H9 (cell line): ENCODE measurements at regions not wholly inside any gene's neighbourhood (a gene's known extent, or its start where the extent isn't known, plus 50 kb on each side); places are given as distances from the start of the nearest gene placed in this dataset.

Experiments used
- DNase-seq: peaks from one replicate; pipeline ENCODE4 v3.0.0-alpha.2; 2017
- H2AFZ ChIP-seq: one replicate; pipeline ENCODE4 v1.6.1; 2013; ENCODE audit warnings: mild to moderate bottlenecking, low read length, control low read depth, moderate library complexity
- H2AK5ac ChIP-seq: 2 replicates; pipeline ENCODE4 v1.6.1; 2013; ENCODE audit warnings: low read length, control low read depth, mixed read lengths; ENCODE audit not compliant: insufficient read length
- H2BK120ac ChIP-seq: one replicate; pipeline ENCODE4 v1.6.1; 2013; ENCODE audit warnings: low read depth, mild to moderate bottlenecking, low read length, control low read depth, inconsistent platforms; ENCODE audit not compliant: poor library complexity, severe bottlenecking
- H2BK12ac ChIP-seq: 2 replicates; pipeline ENCODE4 v1.6.1; 2013; ENCODE audit warnings: low read length, control low read depth, mixed read lengths, low read depth; ENCODE audit not compliant: insufficient read length
- H2BK15ac ChIP-seq: 2 replicates; pipeline ENCODE4 v1.6.1; 2013; ENCODE audit warnings: low read depth, low read length, control low read depth
- H2BK20ac ChIP-seq: one replicate; pipeline ENCODE4 v1.6.1; 2013; ENCODE audit warnings: low read depth, mild to moderate bottlenecking, low read length, control low read depth, inconsistent platforms; ENCODE audit not compliant: poor library complexity, severe bottlenecking
- H2BK5ac ChIP-seq: 2 replicates; pipeline ENCODE4 v1.6.1; 2013; ENCODE audit warnings: low read length, control low read depth, mixed read lengths; ENCODE audit not compliant: insufficient read length
- H3K14ac ChIP-seq: 2 replicates; pipeline ENCODE4 v1.6.1; 2013; ENCODE audit warnings: low read length, control low read depth; ENCODE audit not compliant: insufficient read depth
- H3K18ac ChIP-seq: 2 replicates; pipeline ENCODE4 v1.6.1; 2013; ENCODE audit warnings: low read depth, mild to moderate bottlenecking, mixed read lengths, low read length, control low read depth; ENCODE audit not compliant: insufficient read length
- H3K23ac ChIP-seq: 2 replicates; pipeline ENCODE4 v1.6.1; 2013; ENCODE audit warnings: low read length, control low read depth, mixed read lengths, low read depth; ENCODE audit not compliant: insufficient read length
- H3K23me2 ChIP-seq: 2 replicates; pipeline ENCODE4 v1.6.1; 2013; ENCODE audit warnings: low read depth, mild to moderate bottlenecking, mixed read lengths, low read length, control low read depth; ENCODE audit not compliant: insufficient read length, poor library complexity, severe bottlenecking
- H3K27ac ChIP-seq: 2 replicates; pipeline ENCODE4 v1.5.1; 2013; ENCODE audit warnings: low read length, control low read depth, mixed read lengths, low read depth; ENCODE audit not compliant: insufficient read length
- H3K27me3 ChIP-seq: 2 replicates; pipeline ENCODE4 v1.6.1; 2013; ENCODE audit warnings: low read length, control low read depth, inconsistent platforms; ENCODE audit not compliant: insufficient read depth
- H3K4ac ChIP-seq: 2 replicates; pipeline ENCODE4 v1.6.1; 2013; ENCODE audit warnings: low read depth, mild to moderate bottlenecking, control low read depth, inconsistent platforms, low read length, moderate library complexity
- H3K4me1 ChIP-seq: 2 replicates; pipeline ENCODE4 v1.6.1; 2013; ENCODE audit warnings: low read length, control low read depth, inconsistent platforms; ENCODE audit not compliant: insufficient read depth
- H3K4me2 ChIP-seq: 2 replicates; pipeline ENCODE4 v1.6.1; 2013; ENCODE audit warnings: low read length, control low read depth, mixed read lengths; ENCODE audit not compliant: insufficient read length, insufficient read depth
- H3K56ac ChIP-seq: 2 replicates; pipeline ENCODE4 v1.6.1; 2013; ENCODE audit warnings: low read depth, mild to moderate bottlenecking, mixed read lengths, low read length, control low read depth; ENCODE audit not compliant: insufficient read length
- H3K79me1 ChIP-seq: 2 replicates; pipeline ENCODE4 v1.6.1; 2013; ENCODE audit warnings: low read depth, mild to moderate bottlenecking, moderate library complexity, low read length, control low read depth, inconsistent platforms; ENCODE audit not compliant: insufficient read depth, poor library complexity, severe bottlenecking
- H3K79me2 ChIP-seq: 2 replicates; pipeline ENCODE4 v1.6.1; 2013; ENCODE audit warnings: low read length, control low read depth, inconsistent platforms; ENCODE audit not compliant: insufficient read depth
- H3K9ac ChIP-seq: 2 replicates; pipeline ENCODE4 v1.6.1; 2013; ENCODE audit warnings: low read length, control low read depth, mixed read lengths; ENCODE audit not compliant: insufficient read length; ENCODE audit errors: extremely low read depth
- H3K9me3 ChIP-seq: one replicate; pipeline ENCODE4 v1.6.1; 2013; ENCODE audit warnings: low read depth, low read length, inconsistent platforms; ENCODE audit not compliant: control insufficient read depth
- H3T11ph ChIP-seq: one replicate; pipeline ENCODE4 v1.6.1; 2013; ENCODE audit warnings: mild to moderate bottlenecking, low read length, control low read depth, inconsistent platforms
- H4K20me1 ChIP-seq: one replicate; pipeline ENCODE4 v1.6.1; 2013; ENCODE audit not compliant: control insufficient read depth, insufficient read length, insufficient read depth
- H4K5ac ChIP-seq: 2 replicates; pipeline ENCODE4 v1.6.1; 2013; ENCODE audit warnings: low read depth, mild to moderate bottlenecking, mixed read lengths, low read length, control low read depth; ENCODE audit not compliant: insufficient read length
- H4K8ac ChIP-seq: replicated peaks from 2 replicates; pipeline ENCODE4 v1.6.1; 2013; ENCODE audit warnings: low read length, control low read depth, mixed read lengths, low read depth; ENCODE audit not compliant: insufficient read length
- H4K91ac ChIP-seq: 2 replicates; pipeline ENCODE4 v1.6.1; 2013; ENCODE audit warnings: low read depth, mild to moderate bottlenecking, moderate library complexity, mixed read lengths, low read length, control low read depth; ENCODE audit not compliant: insufficient read length
- H3K27ac Mint-ChIP-seq, 3 experiments: 2 replicates in 2 of 3; 3 replicates in 1 of 3; pipeline ENCODE4 v1.8.0; 2020 to 2021; ENCODE audit warnings: mixed read lengths in 3 of 3, mild to moderate bottlenecking in 1 of 3, moderate library complexity in 1 of 3
- H3K27me3 Mint-ChIP-seq: 2 replicates; pipeline ENCODE4 v1.8.0; 2021; ENCODE audit warnings: low read depth, mild to moderate bottlenecking, moderate library complexity, mixed read lengths
- H3K36me3 Mint-ChIP-seq, 3 experiments: 2 replicates in 2 of 3; 3 replicates in 1 of 3; pipeline ENCODE4 v1.8.0; 2020 to 2021; ENCODE audit warnings: low read depth in 3 of 3, mixed read lengths in 3 of 3; ENCODE audit not compliant: insufficient read depth in 1 of 3
- H3K4me1 Mint-ChIP-seq, 2 experiments: 2 replicates each; pipeline ENCODE4 v1.8.0; 2020; ENCODE audit warnings: mixed read lengths in 2 of 2
- H3K4me3 Mint-ChIP-seq, 2 experiments: 2 replicates in 1 of 2; 3 replicates in 1 of 2; pipeline ENCODE4 v1.8.0; 2020 to 2021; ENCODE audit warnings: mild to moderate bottlenecking in 2 of 2, mixed read lengths in 2 of 2, moderate library complexity in 1 of 2
- H3K9me3 Mint-ChIP-seq, 2 experiments: 2 replicates in 1 of 2; 3 replicates in 1 of 2; pipeline ENCODE4 v1.8.0; 2020; ENCODE audit warnings: mild to moderate bottlenecking in 2 of 2, mixed read lengths in 2 of 2, moderate library complexity in 1 of 2
- WGBS: extraction: QIAGEN DNeasy Blood & Tissue Kit; methylation state at CpG from one replicate; pipeline ENCODE4 v1.1.7; 2013; ENCODE audit warnings: missing lambda C conversion rate, low lambda C conversion rate, mixed read lengths; ENCODE audit not compliant: insufficient read length; ENCODE audit errors: extremely low coverage; 5-methylcytosine and 5-hydroxymethylcytosine counted together
- TF ChIP-seq, protein P1 (sequence below): fragments of 200-600 bp; sonication (generic); conservative IDR thresholded peaks from 3 replicates; pipeline ENCODE4 v1.8.0; 2021; ENCODE audit warnings: antibody characterized with exemption, mild to moderate bottlenecking

DNA sequence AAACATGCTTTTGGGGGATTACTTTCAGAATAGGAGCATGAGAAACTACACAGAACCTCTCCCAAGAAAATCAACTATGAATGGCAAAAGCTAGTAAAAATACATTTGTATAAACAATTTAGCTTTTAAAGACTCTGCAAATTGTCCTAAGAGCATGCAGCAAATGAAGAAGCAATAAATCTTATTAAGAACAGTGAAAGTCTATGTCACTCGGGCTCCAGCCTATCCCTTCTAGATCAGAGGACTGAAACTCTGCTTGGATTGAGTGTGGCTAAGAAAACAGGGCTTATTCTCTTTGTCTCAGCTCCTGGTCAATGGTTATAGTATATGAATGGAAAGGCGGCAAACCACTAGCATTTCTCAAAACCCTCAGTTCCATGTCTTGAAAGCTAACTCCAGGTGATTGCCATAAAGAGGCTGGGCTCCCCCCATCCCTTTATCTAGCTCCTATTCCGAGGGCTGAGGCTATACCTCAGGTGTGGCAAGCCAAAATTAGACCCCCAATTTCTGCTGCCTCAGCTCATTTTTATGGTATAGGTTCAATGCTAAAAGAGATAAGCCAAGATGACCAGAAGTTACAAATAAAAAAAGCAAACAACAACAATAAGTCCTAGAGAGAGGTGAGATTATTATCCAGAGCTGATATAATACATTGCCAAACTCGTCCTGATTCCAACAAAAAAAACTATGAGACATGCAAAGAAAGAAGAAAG, 953.2 kb downstream of the SLITRK6 start:
- Mint-ChIP-seq H3K4me1 (no peaks in the 10 kb centered on the region; a peak in 1 of 4 replicates), H3K9me3 (peaks cover 6% of the 10 kb centered on the region in 2 experiments; a peak in 3 of 5 replicates), H3K4me3 (no peak overlapping the region), H3K27me3 (no peaks in the 10 kb centered on the region), H3K36me3 (peaks cover 0 to 10% (median 2%) of the 10 kb centered on the region in 3 experiments; a peak in 3 of 7 replicates), H3K27ac (no peak overlapping the region)
- Histone ChIP-seq H2BK12ac (no peak overlapping the region), H3K27me3 (no peaks in the 10 kb centered on the region), H3K18ac (no peak overlapping the region), H3K4me2 (no peak overlapping the region), H3K27ac (no peak overlapping the region), H3K4ac (no peak overlapping the region), H2BK120ac (no peak overlapping the region), H3T11ph (no peak overlapping the region), H3K4me1 (no peaks in the 10 kb centered on the region), H3K23ac (no peak overlapping the region), H2BK20ac (no peak overlapping the region), H4K91ac (no peak overlapping the region), H2AFZ (no peak overlapping the region), H3K14ac (no peak overlapping the region), H3K9ac (no peak overlapping the region), H2BK5ac (no peak overlapping the region), H4K8ac (no peak overlapping the region), H3K79me2 (no peaks in the 10 kb centered on the region), H3K9me3 (no peaks in the 10 kb centered on the region), H2BK15ac (no peak overlapping the region), H3K79me1 (no peaks in the 10 kb centered on the region), H4K5ac (no peak overlapping the region), H4K20me1 (no peaks in the 10 kb centered on the region), H3K56ac (no peak overlapping the region), H3K23me2 (no peaks in the 10 kb centered on the region), H2AK5ac (no peak overlapping the region)
- no peak for DNase-seq
- WGBS = no CpG with 5 or more reads among the region's 4 CpGs
- TF ChIP-seq, protein P1, sequence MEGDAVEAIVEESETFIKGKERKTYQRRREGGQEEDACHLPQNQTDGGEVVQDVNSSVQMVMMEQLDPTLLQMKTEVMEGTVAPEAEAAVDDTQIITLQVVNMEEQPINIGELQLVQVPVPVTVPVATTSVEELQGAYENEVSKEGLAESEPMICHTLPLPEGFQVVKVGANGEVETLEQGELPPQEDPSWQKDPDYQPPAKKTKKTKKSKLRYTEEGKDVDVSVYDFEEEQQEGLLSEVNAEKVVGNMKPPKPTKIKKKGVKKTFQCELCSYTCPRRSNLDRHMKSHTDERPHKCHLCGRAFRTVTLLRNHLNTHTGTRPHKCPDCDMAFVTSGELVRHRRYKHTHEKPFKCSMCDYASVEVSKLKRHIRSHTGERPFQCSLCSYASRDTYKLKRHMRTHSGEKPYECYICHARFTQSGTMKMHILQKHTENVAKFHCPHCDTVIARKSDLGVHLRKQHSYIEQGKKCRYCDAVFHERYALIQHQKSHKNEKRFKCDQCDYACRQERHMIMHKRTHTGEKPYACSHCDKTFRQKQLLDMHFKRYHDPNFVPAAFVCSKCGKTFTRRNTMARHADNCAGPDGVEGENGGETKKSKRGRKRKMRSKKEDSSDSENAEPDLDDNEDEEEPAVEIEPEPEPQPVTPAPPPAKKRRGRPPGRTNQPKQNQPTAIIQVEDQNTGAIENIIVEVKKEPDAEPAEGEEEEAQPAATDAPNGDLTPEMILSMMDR = no peak
